ENCODE measurements at regions not wholly inside any gene's neighbourhood (a gene's known extent, or its start where the extent isn't known, plus 50 kb on each side); places are given as distances from the start of the nearest gene placed in this dataset.

DNA sequence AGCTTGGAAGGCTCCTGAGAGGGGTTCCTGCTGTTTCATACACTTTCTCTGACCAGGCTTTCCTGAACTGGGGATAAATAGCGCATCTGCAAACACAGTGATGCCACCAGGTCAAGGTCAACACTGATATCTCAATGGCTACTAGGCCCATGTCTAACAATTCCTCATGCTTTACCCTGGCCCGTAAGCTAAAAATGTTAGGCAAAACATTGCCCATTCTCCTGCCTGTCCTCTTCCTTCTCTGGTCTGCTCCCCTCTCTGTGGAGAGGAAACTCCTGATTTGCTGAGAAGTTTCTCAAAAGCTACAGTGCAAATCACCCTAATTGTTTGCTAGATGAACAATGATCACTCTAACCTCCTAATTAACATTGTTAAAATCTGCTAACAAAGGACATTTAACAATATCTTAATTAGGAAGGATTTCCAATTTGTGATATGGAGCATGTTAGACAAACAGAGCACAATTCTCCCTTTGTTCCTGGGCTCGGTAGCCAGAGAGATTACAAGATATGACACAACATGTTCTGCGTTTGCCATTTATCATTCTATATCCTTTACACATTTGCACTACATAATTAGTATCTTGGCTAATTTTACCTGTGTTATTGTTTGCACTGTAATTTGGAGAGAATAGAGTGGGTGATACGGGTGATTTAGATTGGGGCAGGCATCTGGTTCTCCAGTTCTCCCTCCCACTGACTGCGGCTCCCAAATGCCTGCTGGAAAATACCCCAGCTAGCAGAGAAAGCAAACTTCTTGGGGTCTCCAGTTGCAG is 266.8 kb downstream of the CD83 start:
- ChIA-PET POLR2A (no interaction called here), RAD21 (ENCODE audit: low non-redundant PET in 1 of 2, low total read pairs in 2 of 2, uncharacterized antibody in 2 of 2, unreplicated experiment in 2 of 2) (no interaction called here), CTCF (no interaction called here)
- intact Hi-C loops (cut with micrococcal nuclease) = no loop called here
- no peak for TF ChIP-seq ZFX (IDR thresholded peaks at IDR 0.05)
- TF ChIP-seq, protein P1, sequence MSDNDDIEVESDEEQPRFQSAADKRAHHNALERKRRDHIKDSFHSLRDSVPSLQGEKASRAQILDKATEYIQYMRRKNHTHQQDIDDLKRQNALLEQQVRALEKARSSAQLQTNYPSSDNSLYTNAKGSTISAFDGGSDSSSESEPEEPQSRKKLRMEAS (IDR thresholded peaks at IDR 0.05) = no peak
- no peaks in the 10 kb centered on the region for H3K9me3 ChIP-seq (ENCODE audit: control insufficient read depth in 1 of 2, insufficient read depth in 1 of 2, low read depth in 1 of 2, low read length in 2 of 2)
- H3K36me3 ChIP-seq (ENCODE audit: control insufficient read depth in 1 of 2, insufficient read depth in 2 of 2, low read length in 2 of 2) = no peaks in the 10 kb centered on the region
- H2AFZ ChIP-seq (ENCODE audit: low read depth, low read length, poor library complexity, severe bottlenecking) = no peak overlapping the region
- BruUV-seq (replicated peaks) = no TSS peak
- no peaks in the 10 kb centered on the region for H3K79me2 ChIP-seq (ENCODE audit: insufficient read depth, low read length)
- H3K9ac ChIP-seq (ENCODE audit: low read length) = no peak overlapping the region
- DNase-seq (ENCODE audit: low read depth, low spot score) (no peak), ATAC-seq (no peak)
- H3K4me3 ChIP-seq (replicated peaks in 1 of 2; ENCODE audit: low read depth in 1 of 2, low read length in 2 of 2) = no peak overlapping the region
- no peaks in the 10 kb centered on the region for H3K4me1 ChIP-seq (ENCODE audit: control insufficient read depth in 1 of 2, insufficient read depth in 2 of 2, low read length in 2 of 2)
- no peaks in the 10 kb centered on the region for H3K27me3 ChIP-seq (ENCODE audit: insufficient read depth, low read length)
- no peaks in the 10 kb centered on the region for H4K20me1 ChIP-seq (ENCODE audit: insufficient read depth)
- H3K4me2 ChIP-seq (ENCODE audit: low read length) = no peak overlapping the region
- no peaks in the 10 kb centered on the region for H3K9me2 ChIP-seq (ENCODE audit: insufficient read depth)
- no peak overlapping the region for H3K27ac ChIP-seq (ENCODE audit: low read depth, low read length)

DNA sequence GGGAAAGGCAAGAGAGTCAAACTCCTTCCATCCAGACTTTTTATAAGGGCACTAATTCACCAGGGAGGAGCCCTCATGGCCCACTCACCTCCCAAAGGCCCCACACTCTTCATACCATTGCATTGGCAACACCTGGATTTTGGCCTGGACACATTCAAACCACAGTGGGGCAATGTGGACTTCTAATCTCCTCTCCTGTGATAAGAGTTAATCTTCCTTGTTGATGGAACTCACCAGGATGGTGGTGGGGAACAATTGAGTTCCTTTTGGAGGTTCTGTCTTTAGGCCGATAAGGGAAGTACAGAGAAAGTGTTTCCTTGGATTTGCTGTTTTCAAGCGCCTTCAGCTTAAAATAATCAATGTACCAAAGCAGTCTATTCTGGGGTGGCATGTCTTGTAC is 268.7 kb downstream of the CD83 start:
- DNase-seq (ENCODE audit: low read depth, low spot score) = no peak
- no TSS peak for BruUV-seq (replicated peaks)
- POLR2A ChIA-PET = no interaction called here
- TF ChIP-seq RAD21 (IDR thresholded peaks at IDR 0.05; ENCODE audit: low read depth) = no peak
- TF ChIP-seq ZNF274 (IDR thresholded peaks at IDR 0.05; ENCODE audit: low read depth, low read length) = no peak
- TF ChIP-seq CTCF (IDR thresholded peaks at IDR 0.05 in 2 of 3, conservative IDR thresholded peaks at IDR 0.05 in 1 of 3; ENCODE audit: borderline replicate concordance in 1 of 3, insufficient read depth in 1 of 3, low read depth in 2 of 3, low read length in 2 of 3) = no peak
- TF ChIP-seq JUND (IDR thresholded peaks at IDR 0.05) = no peak
- no peak for TF ChIP-seq SRF (IDR thresholded peaks at IDR 0.05; ENCODE audit: low read depth)
- TF ChIP-seq POLR2A (IDR thresholded peaks at IDR 0.05; ENCODE audit: borderline replicate concordance, extremely low read depth, insufficient read depth, insufficient read length) = no peak
- H3K79me2 ChIP-seq (ENCODE audit: insufficient read depth, low read length) = no peaks in the 10 kb centered on the region
- H3K9ac ChIP-seq (ENCODE audit: low read length) = no peak overlapping the region
- no peaks in the 10 kb centered on the region for H3K9me3 ChIP-seq (ENCODE audit: control insufficient read depth in 1 of 2, insufficient read depth in 1 of 2, low read depth in 1 of 2, low read length in 2 of 2)
- H3K27ac ChIP-seq (ENCODE audit: low read depth, low read length) = no peak overlapping the region
- H3K27me3 ChIP-seq (ENCODE audit: insufficient read depth, low read length) = no peaks in the 10 kb centered on the region
- no peak overlapping the region for H3K4me2 ChIP-seq (ENCODE audit: low read length)
- H3K4me3 ChIP-seq (replicated peaks in 1 of 2; ENCODE audit: low read depth in 1 of 2, low read length in 2 of 2) = no peak overlapping the region
- H3K4me1 ChIP-seq (ENCODE audit: control insufficient read depth in 1 of 2, insufficient read depth in 2 of 2, low read length in 2 of 2) = no peaks in the 10 kb centered on the region
- H3K36me3 ChIP-seq (ENCODE audit: control insufficient read depth in 1 of 2, insufficient read depth in 2 of 2, low read length in 2 of 2) = no peaks in the 10 kb centered on the region
- intact Hi-C loops (cut with micrococcal nuclease) = no loop called here
- RAD21 ChIA-PET (ENCODE audit: low non-redundant PET in 1 of 2, low total read pairs in 2 of 2, uncharacterized antibody in 2 of 2, unreplicated experiment in 2 of 2) = no interaction called here
- H3K9me2 ChIP-seq (ENCODE audit: insufficient read depth) = no peaks in the 10 kb centered on the region
- H4K20me1 ChIP-seq (ENCODE audit: insufficient read depth) = no peaks in the 10 kb centered on the region
- CTCF ChIA-PET = no interaction called here
- no peak overlapping the region for H2AFZ ChIP-seq (ENCODE audit: low read depth, low read length, poor library complexity, severe bottlenecking)
- no peak for ATAC-seq

Measured in HCT116 (cell line).